GM19035 (cell line): ENCODE measurements at regions not wholly inside any gene's neighbourhood (a gene's known extent, or its start where the extent isn't known, plus 50 kb on each side); places are given as distances from the start of the nearest gene placed in this dataset.
"Not testable (repeated sequence)": the region's sequence is repeated elsewhere in the genome, so short reads cannot be mapped to it uniquely, and the experiment has no call there.

Experiments used
- ATAC-seq: cut with Tn5 transposase; IDR thresholded peaks from one replicate; pipeline ENCODE4 v1.9.1; 2021; ENCODE audit not compliant: unreplicated experiment

DNA sequence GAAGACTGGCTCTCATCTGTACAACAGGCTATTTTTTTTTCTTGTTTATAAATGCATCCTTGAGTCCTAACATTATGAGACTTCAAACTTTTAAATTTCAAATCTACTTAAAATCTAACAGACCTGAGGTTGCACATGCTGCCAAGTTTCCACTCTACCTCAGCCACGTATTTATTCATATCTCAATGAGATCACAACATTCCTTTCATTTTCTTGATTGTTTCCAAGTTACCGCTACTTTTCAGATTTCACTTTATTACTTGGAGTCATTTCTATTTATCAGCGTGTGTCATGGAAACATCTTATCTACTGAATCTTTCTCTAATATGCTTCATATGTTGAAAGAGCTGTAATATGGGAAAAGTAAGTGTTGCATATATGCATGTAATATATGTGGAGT lies 1257.5 kb upstream of the ATXN8OS start:
- ATAC-seq, result no peak

DNA sequence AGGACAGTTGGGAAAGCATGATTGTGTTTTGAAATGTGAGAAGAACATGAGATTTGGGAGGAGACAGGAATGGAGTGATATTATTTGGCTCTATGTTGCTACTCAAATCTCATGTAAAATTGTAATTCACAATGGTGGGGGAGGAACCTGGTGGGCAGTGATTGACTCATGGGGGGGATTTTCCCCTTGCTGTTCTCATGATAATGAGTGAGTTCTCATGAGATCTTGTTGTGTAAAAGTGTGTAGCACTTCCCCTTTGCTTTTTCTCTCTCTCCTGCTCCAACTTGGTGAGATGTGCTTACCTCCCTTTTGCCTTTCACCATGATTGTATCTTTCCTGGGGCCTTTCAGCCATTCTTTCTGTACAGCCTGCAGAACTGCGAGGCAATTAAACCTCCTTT lies 1261.0 kb upstream of the ATXN8OS start:
- ATAC-seq, result no peak

DNA sequence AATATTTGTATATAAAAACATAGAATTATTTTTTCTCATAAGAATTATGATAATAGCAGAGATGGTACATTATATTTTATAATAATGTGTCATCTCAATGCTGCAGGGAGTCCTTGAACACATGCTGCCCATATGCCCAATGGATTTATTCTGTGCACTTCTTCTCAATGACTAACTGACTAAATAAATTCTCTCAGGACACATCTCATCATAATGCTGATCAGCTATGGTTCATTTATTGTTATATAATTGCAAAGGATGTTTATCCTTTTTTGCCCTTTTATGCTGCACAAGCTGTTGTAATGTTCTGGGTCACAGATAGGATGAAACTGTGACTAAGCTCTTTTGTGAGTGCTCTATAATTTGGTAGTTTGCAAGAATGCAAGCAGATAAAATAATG lies 1273.3 kb upstream of the ATXN8OS start:
- ATAC-seq, result no peak

DNA sequence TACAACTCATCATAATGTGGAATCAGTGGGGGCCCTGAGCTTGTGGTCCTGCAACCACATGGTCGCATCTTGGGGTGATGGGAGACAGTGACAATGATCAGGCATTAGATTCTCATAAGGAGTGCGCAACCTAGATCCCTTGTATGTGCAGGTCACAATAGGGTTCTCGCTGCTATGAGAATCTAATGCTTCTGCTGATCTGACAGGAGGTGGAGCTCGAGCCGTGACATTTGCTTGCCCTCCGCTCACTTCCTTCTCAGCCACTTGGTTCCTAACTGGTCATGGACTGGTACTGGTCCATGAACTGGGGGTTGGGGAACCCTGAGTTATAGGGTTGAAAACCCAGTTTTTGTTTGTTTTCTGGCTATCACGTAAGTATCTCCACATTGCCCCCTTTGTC lies 1290.9 kb upstream of the ATXN8OS start:
- ATAC-seq, result no peak

DNA sequence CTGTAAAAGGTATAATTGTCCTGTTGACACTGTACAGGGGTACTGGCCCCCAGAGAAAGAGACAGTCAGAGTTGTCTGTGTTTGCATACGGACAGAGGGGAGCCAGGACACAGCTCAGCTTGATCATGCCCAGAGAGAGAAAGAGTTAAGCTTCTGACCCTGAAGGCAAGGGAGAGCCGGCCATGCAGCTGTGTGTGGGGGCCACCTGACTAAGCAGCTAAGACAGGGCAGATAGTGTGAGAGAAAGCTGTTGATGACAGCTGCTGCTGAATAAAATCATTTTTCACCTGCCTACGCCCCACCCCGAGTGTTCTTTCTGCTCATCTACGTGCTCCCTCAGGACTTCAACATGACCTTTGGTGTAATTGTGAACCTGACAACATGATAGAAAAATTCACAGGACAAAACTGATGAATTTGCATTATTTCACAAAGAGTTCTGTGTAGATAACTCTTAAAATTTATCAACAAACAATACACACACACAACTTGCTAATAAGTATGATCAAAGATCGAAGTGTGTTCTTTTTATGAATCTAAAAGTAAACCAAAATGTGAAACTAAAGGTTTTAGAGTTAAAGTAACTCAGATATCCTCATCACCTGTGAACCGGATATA lies 1294.3 kb upstream of the ATXN8OS start:
- ATAC-seq, result no peak

DNA sequence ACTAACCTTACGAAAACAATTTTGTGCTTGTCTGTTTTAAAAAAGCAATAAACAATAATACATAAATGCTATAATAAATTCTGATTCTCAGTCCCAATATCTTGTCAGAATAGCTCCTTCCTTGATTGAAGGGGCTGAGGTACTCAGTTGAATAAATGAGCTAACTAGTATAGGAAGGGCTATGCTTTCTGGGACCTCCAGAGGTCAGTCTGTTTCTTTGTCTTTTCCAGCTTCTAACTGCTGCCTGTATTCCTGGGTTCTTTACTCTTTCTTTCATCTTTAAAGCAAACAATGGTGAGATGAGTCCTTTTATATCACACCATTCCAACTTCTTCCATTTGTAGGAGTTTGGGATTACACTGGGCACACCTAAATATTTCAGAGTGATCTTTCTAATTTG lies 1297.0 kb upstream of the ATXN8OS start:
- no peak for ATAC-seq

DNA sequence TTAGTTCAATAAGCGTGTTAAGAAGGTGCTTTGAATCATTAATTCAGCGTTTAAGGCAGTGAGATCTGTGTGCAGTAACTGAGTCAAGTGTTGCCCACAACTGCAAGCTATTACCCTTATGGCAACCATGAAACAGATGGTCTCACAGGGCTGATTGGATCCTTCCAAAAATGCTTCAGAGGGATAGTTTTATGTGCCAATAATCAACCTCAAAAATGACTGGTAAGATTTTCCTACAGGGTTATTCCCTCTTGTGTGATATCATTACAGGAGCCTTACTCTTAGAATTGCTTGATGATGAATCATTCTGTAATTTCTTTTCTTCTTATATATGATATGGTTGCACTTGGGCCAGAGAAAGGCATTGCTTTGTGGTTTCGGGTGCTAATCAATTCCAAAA lies 1299.2 kb upstream of the ATXN8OS start:
- ATAC-seq, result no peak

DNA sequence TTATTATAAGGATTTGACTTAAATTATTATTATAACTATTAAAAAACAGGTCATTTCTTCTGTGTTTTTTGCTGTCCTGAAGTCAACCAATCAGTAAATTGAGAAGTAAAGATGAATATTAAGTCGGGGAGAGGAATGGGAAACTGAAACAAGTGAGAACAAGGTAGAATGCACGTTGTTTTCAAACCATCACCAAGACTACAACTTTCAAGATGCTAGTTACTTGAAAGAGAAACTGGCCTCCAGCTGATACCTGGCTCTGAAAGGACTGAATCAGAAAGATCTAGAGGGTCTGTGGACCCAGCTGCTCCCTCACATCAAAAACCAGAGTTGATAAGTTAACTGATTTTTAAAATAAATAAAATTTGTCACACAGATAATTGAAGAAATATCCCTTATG lies 1301.5 kb upstream of the ATXN8OS start:
- ATAC-seq, result no peak

DNA sequence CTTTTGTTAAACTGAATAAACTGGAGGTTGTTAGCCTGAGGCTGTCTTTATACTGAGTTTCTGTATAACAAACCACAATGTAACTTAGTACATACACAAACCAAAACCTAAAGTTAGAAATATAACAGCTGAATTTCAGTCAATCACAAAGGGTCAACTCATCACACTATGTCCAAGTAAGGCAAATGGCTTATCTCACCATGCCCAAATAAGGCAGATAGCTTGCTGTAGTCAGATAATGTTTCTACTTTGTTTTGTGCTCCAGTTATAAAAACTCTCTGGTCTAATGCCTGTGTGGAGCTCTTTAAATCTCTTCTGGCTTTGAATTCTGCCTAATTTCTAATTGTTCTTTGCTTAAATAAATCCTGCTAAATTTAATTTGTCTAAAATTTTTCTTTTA lies 1323.4 kb upstream of the ATXN8OS start:
- ATAC-seq, result no peak

DNA sequence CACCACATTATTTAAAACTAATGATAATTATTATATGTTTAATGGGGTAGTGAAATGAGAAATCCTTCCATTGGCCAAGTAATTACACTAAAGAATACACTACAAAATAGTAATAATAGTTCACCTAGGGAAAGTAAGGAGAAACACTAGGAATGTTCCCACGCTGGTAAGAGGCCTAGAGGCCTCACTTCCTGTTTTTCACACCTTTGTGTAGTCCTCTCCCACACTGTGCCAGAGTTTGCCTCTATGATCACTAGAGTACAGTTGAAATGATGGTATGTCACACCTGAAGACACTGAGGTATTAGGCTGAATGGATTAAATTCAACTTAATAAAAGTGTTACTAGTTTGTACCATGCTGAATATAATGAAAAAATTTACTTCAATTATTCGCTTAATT lies 1348.0 kb upstream of the ATXN8OS start:
- no peak for ATAC-seq

DNA sequence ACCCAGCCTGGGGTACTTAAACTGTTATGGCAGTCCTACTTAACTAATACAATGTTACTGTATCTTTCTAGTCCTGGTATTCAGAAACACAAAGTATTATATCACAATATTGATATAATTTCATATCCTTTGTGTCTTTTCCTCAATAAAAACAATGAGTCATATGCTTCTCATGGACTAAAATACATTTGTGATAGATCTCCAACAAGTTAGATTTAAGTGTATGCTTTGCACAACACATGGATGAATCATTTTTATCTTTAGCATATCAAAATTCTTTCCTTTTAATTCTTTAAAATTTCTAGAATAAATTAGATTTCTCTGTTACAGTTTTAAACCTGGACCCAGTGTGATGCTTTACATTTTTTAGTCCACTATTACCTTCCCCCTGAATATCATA lies 1357.8 kb upstream of the ATXN8OS start:
- no peak for ATAC-seq

DNA sequence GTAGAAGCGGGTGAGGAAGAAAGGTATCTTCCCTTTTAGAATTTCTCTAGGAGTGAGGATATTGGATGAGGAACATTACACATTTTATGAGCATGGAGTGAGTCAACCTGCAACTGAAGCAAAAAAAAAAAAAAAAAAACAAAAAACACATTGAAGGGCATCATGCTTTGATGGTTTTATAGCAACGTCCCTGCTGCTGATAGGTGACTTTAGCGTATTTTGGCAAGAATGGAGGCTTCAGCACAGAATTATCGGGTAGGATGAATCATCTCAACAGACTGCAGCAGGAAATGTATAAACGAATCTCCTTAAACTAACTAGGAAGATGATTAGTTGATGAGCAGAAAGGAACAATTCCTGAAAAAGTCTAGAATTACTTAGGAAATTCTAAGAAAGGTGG lies 1359.6 kb upstream of the ATXN8OS start:
- no peak for ATAC-seq

DNA sequence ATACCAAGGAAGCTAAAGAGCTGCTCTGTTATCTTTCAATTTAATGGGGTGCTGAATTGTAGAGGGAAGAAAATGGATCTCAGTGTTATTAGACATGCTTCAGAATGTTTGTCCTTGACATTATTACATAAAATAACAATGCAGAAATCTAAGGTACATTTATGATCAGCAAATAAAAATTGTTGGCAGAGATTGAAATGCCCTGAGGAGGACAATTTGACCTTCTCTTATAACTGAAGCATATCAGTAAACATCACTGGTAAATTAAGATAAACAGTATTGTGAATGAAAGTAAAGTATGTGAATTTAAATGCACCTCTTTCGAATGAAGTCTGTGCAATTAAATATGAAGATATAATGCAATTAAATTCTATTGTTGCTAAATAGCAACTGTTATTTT lies 1362.1 kb upstream of the ATXN8OS start:
- no peak for ATAC-seq

DNA sequence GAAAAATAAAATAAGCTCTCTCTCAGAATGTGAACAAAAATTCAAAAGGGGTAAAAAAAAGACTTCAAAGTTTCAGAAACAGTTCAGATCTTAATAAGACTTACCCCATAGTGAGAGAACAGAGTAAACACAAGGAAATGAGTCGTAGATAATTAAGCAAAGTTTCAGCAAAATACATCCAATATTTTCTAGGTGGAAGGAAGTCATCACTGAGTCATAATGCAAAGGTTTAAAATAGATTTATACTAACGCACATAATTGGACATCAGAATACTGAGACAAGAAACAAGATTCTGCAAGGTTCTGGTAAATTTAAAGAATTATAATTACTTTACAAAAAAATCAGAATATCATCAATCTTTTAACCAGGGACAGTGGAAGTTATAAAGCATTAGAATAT lies 1370.7 kb upstream of the ATXN8OS start:
- no peak for ATAC-seq

DNA sequence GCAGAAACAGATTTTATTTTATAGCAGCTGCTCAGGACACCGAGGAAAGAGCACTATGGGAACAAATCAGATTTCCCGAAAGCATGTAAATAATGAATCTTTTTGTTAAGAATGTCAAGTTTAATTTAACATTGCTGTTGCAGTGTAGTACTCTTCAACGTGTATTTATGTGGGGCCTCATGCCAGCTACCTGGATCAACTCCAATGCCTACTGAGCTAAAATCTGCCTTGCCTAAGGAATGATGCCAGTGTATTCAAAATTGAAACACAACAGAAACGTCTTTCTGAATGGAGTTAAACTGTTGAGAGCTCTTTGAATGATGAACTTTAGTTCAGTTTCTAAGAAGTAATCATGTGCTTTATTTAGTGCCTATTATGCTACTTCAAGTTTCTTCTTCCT lies 1379.8 kb upstream of the ATXN8OS start:
- no peak for ATAC-seq

DNA sequence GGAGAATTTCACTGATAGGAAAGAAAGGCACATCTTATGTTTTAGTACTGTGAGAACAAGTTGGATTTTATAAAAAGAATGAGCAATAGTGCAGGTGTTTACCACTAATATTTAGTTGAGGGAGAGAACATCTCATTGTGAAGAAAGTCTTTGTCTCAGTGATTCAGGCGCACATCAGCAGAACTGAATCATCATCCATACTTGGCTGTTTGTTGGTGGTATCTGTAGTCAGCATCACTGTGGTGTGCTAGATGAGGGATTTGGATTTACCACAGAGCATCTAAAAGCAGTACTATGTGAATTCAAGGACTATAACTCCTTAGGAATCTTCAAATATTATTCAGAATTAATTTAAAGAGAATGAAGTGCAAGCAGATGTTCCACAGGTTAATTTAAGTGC lies 1380.5 kb upstream of the ATXN8OS start:
- ATAC-seq, result no peak

DNA sequence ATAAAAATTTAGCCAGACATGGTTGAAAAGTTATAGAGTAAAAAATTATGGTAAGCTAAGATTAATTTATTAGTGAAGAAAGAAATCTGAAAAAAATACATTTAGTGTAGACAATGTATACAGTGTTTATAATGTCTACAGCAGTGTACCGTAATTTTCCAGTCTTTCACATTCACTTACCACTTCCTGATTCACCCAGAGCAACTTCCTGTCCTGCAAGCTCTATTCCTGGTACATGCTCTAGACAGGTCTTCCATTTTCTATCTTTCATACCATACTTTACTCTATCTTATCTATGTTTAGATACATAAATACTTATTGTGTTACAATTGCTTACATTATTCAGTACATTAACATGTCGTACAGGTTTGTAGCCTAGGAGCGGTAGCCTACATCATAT lies 1387.8 kb upstream of the ATXN8OS start:
- ATAC-seq, result no peak

DNA sequence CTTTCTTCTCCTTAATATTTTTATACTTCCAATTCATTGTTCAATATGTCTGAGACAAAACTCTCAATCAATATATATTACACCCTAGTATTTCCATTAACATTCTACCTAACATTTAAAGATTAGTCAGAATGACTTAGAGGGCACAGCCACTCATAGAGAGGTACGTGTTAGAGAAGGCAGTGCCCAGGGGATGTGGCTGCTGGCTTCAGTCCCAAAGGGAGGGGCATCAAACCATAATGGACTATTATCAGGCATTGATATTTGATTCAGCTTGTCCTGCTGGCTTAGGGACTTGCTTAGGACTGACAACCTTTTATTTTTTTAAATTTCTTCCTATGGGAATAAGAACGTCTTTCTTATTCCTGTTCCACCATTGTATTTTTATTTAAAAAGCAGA lies 1392.0 kb upstream of the ATXN8OS start:
- no peak for ATAC-seq

DNA sequence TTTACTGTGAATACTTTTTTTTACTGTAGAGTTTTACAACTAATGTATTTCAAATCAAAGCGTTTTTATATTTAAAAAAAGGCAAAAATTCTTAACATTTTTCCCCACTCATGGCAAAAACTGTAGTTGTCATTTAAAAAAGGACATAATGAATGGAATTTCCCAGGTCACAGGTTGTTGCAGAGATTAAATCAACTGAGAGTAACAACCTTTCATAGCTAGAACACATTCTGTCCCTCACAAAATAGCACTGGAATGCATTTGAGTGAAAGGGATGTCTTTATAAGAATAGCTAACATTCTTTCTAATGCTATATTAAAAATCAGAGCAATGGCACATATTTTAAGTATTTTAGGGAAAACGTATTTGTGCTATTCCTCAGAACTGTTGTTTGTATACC lies 1393.3 kb upstream of the ATXN8OS start:
- no peak for ATAC-seq

DNA sequence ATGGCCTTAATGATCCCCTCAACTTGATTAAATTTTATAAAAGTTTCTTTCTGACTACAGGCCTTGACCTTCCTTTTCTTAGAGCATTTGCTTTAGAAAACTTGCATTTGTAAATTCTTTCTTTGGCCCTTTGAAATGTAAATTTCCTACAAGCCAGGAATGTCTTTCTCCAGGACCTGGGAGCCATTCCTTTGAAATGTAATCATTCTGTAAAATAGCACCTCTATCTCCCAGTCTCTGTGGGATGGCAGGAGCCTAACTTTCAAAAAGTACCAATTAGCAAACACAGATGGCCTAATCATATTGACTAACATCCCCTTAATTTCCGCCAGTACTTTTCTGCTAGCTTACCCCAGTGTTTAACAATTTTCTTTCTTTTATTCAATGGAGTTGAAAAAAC lies 1394.2 kb upstream of the ATXN8OS start:
- no peak for ATAC-seq

DNA sequence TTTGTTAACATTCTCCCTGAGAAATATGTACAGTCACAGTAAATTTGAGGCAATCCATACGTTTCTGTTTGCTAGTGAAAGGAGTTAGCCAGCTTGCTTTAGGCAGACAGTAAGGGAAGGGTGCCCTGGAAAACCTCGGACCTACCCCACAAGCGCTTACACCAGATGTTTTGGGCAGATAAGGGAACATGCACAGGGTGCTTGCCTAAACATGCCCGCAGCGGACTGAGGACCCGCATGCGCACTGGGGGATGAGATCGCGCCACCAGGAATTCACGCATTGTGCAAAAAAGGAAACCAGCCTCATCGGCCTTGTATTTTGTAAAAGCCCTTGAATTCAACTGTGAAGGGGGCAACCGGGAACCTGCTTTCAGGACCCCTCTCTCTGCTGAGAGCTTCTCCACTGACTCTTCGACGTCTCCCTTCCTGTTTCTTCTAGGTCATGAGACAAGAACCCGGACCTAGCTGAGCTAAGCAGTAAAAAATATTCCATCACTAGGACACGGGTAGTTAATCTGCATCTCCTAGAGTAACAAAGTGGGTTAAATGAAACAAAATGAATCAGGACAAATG lies 1399.2 kb upstream of the ATXN8OS start:
- no peak for ATAC-seq

DNA sequence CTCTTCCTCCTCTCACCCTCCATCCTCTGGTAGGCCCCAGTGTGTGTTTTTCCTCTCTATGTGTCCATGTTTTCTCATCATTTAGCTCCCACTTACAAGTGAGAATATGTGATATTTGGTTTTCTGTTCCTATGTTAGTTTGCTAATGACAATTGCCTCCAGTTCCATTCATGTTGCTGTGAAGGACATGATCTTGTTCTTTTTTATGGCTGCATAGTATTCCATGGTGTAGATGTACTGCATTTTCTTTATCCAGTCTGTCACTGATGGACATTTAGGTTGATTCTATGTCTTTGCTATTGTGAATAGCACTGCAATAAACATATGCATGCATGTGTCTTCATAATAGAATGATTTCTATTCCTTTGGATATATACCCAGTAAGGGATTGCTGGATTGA lies 1401.6 kb upstream of the ATXN8OS start:
- ATAC-seq, result not testable (repeated sequence)

DNA sequence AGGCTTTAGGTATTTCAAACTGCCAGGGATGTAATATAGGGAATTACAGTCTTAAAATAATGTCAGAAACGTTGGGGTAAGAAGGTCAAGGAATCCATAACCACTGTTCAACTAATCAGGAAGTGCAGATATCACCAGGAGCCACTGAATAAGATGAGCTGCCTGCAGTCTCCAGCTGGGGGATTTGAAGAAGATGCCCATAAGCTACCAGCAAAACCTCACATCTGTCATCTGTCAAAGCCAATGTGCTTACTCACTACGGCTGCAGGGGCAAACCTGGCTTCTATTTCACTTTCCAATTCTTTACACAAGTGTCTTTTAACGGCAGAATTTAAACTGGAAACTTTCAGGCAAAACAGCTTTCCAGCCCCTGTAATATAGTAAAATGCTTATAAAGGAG lies 1410.1 kb upstream of the ATXN8OS start:
- no peak for ATAC-seq
